ENCODE measurements at regions not wholly inside any gene's neighbourhood (a gene's known extent, or its start where the extent isn't known, plus 50 kb on each side); places are given as distances from the start of the nearest gene placed in this dataset.

- Histone ChIP-seq H3K79me2 (ENCODE audit: low read length) (no peaks in the 10 kb centered on the region), H4K20me1 (ENCODE audit: insufficient read depth, low read length) (no peaks in the 10 kb centered on the region), H3K9me2 (replicated peaks; ENCODE audit: insufficient read depth, low read length) (no peaks in the 10 kb centered on the region), H3K27me3 (replicated peaks; ENCODE audit: insufficient read depth, low read length) (no peaks in the 10 kb centered on the region), H3K27ac (ENCODE audit: low read length) (no peak overlapping the region), H3K9me3 (replicated peaks; ENCODE audit: insufficient read depth, low read length) (no peaks in the 10 kb centered on the region), H3K4me1 (ENCODE audit: low read length) (no peaks in the 10 kb centered on the region), H3F3A (ENCODE audit: insufficient read depth, low read length) (no peaks in the 10 kb centered on the region), H3K4me3 (ENCODE audit: low read length) (no peak overlapping the region), H3K4me2 (ENCODE audit: low read depth, low read length) (no peak overlapping the region), H2AFZ (ENCODE audit: low read length) (no peak overlapping the region), H3K9ac (ENCODE audit: low read length) (no peak overlapping the region), H3K36me3 (replicated peaks; ENCODE audit: insufficient read depth, low read length) (no peaks in the 10 kb centered on the region)
- no peak for DNase-seq
- TF ChIP-seq EZH2 (optimal IDR thresholded peaks at IDR 0.05; ENCODE audit: low read depth, low read length) (no peak), CTCF (IDR thresholded peaks at IDR 0.05; ENCODE audit: low read length) (no peak)
These were observed 646.6 kb downstream of the TLE4 start for GRCh38 chr9:80218328-80218727.

GRCh38 chr9:80213613-80214012 lies 641.8 kb downstream of the TLE4 start:
- Histone ChIP-seq H3K4me1 (ENCODE audit: low read length) (no peaks in the 10 kb centered on the region), H3K9me3 (replicated peaks; ENCODE audit: insufficient read depth, low read length) (no peaks in the 10 kb centered on the region), H3F3A (ENCODE audit: insufficient read depth, low read length) (no peaks in the 10 kb centered on the region), H3K36me3 (replicated peaks; ENCODE audit: insufficient read depth, low read length) (no peaks in the 10 kb centered on the region), H3K4me3 (ENCODE audit: low read length) (no peak overlapping the region), H3K4me2 (ENCODE audit: low read depth, low read length) (no peak overlapping the region), H3K27ac (ENCODE audit: low read length) (no peak overlapping the region), H3K9ac (ENCODE audit: low read length) (no peak overlapping the region), H3K9me2 (replicated peaks; ENCODE audit: insufficient read depth, low read length) (no peaks in the 10 kb centered on the region), H4K20me1 (ENCODE audit: insufficient read depth, low read length) (no peaks in the 10 kb centered on the region), H3K79me2 (ENCODE audit: low read length) (no peaks in the 10 kb centered on the region), H3K27me3 (replicated peaks; ENCODE audit: insufficient read depth, low read length) (no peaks in the 10 kb centered on the region), H2AFZ (ENCODE audit: low read length) (no peak overlapping the region)
- no peak for DNase-seq
- TF ChIP-seq CTCF (IDR thresholded peaks at IDR 0.05; ENCODE audit: low read length) (no peak), EZH2phosphoT487 (IDR thresholded peaks at IDR 0.05; ENCODE audit: low read length) (no peak)

DNA sequence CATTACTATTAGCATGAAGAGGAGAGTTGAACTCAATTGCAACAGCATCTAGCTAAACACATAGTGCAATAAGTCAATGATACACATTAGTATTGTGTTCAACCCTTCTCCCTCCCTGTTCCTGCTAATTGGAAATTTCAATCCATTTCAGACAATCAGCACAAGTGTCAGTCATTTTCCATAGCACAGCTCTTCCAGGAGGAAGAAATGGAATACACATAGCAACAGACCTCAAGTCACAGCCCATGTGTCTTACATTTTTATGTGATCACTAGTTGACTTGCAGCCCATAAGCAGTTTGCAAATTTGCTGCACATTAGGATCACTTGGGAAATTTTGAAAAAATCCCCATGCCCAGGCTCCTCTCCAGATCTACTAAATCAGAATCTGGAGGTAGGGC lies 636.9 kb downstream of the TLE4 start:
- H3K27me3 ChIP-seq (replicated peaks; ENCODE audit: insufficient read depth, low read length) = no peaks in the 10 kb centered on the region
- H3K27ac ChIP-seq (ENCODE audit: low read length) = no peak overlapping the region
- H3K4me2 ChIP-seq (ENCODE audit: low read depth, low read length) = no peak overlapping the region
- no peak for TF ChIP-seq EZH2 (optimal IDR thresholded peaks at IDR 0.05; ENCODE audit: low read depth, low read length)
- H3K9me2 ChIP-seq (replicated peaks; ENCODE audit: insufficient read depth, low read length) = no peaks in the 10 kb centered on the region
- H3K9ac ChIP-seq (ENCODE audit: low read length) = no peak overlapping the region
- no peak for DNase-seq
- H3F3A ChIP-seq (ENCODE audit: insufficient read depth, low read length) = no peaks in the 10 kb centered on the region
- no peaks in the 10 kb centered on the region for H4K20me1 ChIP-seq (ENCODE audit: insufficient read depth, low read length)
- no peaks in the 10 kb centered on the region for H3K9me3 ChIP-seq (replicated peaks; ENCODE audit: insufficient read depth, low read length)
- no peaks in the 10 kb centered on the region for H3K4me1 ChIP-seq (ENCODE audit: low read length)
- no peak overlapping the region for H3K4me3 ChIP-seq (ENCODE audit: low read length)
- H2AFZ ChIP-seq (ENCODE audit: low read length) = no peak overlapping the region
- H3K79me2 ChIP-seq (ENCODE audit: low read length) = no peaks in the 10 kb centered on the region
- H3K36me3 ChIP-seq (replicated peaks; ENCODE audit: insufficient read depth, low read length) = no peaks in the 10 kb centered on the region

GRCh38 chr9:80204054-80204453 lies 632.3 kb downstream of the TLE4 start:
- Histone ChIP-seq H3K4me1 (ENCODE audit: low read length) (no peaks in the 10 kb centered on the region), H3K4me2 (ENCODE audit: low read depth, low read length) (no peak overlapping the region), H3K36me3 (replicated peaks; ENCODE audit: insufficient read depth, low read length) (no peaks in the 10 kb centered on the region), H3K4me3 (ENCODE audit: low read length) (no peak overlapping the region), H3K27me3 (replicated peaks; ENCODE audit: insufficient read depth, low read length) (no peaks in the 10 kb centered on the region), H3K9ac (ENCODE audit: low read length) (no peak overlapping the region), H3F3A (ENCODE audit: insufficient read depth, low read length) (no peaks in the 10 kb centered on the region), H3K9me2 (replicated peaks; ENCODE audit: insufficient read depth, low read length) (no peaks in the 10 kb centered on the region), H3K27ac (ENCODE audit: low read length) (no peak overlapping the region), H3K9me3 (replicated peaks; ENCODE audit: insufficient read depth, low read length) (no peaks in the 10 kb centered on the region), H4K20me1 (ENCODE audit: insufficient read depth, low read length) (no peaks in the 10 kb centered on the region), H3K79me2 (ENCODE audit: low read length) (no peaks in the 10 kb centered on the region), H2AFZ (ENCODE audit: low read length) (no peak overlapping the region)
- TF ChIP-seq EZH2 (optimal IDR thresholded peaks at IDR 0.05; ENCODE audit: low read depth, low read length) (no peak), EZH2phosphoT487 (IDR thresholded peaks at IDR 0.05; ENCODE audit: low read length) (no peak)
- no peak for DNase-seq
